Liver (tissue), 2 donors: ENCODE measurements at regions not wholly inside any gene's neighbourhood (a gene's known extent, or its start where the extent isn't known, plus 50 kb on each side); places are given as distances from the start of the nearest gene placed in this dataset.

ENCODE experiments used
- RAD21 ChIP-seq, 2 donors: IDR thresholded peaks; 2 replicates each; pipeline ENCODE4 v1.6.1; 2016; ENCODE audit warnings: antibody characterized with exemption in 2 of 2, mild to moderate bottlenecking in 2 of 2
- SP1 ChIP-seq: IDR thresholded peaks from 2 replicates; pipeline ENCODE4 v1.6.1; 2018; ENCODE audit warnings: antibody characterized with exemption, mild to moderate bottlenecking
- TF ChIP-seq, protein P1 (sequence below): IDR thresholded peaks from 2 replicates; pipeline ENCODE4 v1.6.1; 2016; ENCODE audit warnings: antibody characterized with exemption
- donor health status: healthy.

DNA sequence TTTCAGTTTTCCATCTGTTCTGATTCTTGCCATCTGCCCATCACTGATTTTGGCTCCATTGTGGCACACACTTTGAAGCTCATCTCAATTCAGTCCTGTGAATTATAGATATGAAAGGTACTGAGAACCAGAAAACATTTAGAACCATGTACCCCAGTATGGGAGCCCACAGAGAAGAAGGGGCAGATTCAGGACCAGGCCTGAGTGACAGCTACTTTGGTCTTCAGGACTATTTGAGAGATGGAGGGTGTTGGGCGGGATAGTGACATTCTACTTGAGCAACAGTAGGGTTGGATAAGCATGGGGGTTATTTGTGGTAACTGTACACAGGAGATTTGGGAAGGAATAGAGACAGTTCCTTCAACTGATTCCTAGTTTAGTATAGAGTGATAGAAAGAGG is 259.2 kb upstream of the MANEA start:
- TF ChIP-seq, protein P1, sequence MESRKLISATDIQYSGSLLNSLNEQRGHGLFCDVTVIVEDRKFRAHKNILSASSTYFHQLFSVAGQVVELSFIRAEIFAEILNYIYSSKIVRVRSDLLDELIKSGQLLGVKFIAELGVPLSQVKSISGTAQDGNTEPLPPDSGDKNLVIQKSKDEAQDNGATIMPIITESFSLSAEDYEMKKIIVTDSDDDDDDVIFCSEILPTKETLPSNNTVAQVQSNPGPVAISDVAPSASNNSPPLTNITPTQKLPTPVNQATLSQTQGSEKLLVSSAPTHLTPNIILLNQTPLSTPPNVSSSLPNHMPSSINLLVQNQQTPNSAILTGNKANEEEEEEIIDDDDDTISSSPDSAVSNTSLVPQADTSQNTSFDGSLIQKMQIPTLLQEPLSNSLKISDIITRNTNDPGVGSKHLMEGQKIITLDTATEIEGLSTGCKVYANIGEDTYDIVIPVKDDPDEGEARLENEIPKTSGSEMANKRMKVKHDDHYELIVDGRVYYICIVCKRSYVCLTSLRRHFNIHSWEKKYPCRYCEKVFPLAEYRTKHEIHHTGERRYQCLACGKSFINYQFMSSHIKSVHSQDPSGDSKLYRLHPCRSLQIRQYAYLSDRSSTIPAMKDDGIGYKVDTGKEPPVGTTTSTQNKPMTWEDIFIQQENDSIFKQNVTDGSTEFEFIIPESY, result no peak
- TF ChIP-seq RAD21 (IDR thresholded peaks at IDR 0.05), result no peak
- TF ChIP-seq SP1, result no peak
